ENCODE measurements at regions not wholly inside any gene's neighbourhood (a gene's known extent, or its start where the extent isn't known, plus 50 kb on each side); places are given as distances from the start of the nearest gene placed in this dataset.

DNA sequence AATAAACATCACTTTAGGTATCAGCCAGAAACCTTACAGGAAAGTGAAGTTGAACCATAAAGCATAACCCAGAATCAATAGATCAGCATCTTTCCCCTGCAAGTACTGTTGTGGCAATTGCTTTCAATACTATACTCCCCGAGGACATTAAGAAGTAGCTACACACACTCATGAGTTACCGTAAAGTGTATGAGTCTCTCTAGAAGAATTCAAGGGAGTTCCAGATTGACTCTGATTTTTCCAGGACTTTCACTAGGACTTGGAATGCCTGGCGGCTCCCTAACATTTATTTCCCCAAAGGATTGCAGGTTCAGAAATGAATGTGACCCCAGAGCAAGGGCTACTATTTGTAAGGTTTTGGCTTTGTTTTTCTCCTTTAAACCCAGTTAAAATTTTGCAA lies 465.4 kb upstream of the MDGA2 start:
- H3K4me1 Mint-ChIP-seq, result no peaks in the 10 kb centered on the region
- peaks cover 2% of the 10 kb centered on the region for H3K9me3 Mint-ChIP-seq
- H3K27ac Mint-ChIP-seq (ENCODE audit: unreplicated experiment), result no peak overlapping the region
- no peaks in the 10 kb centered on the region for H3K27me3 Mint-ChIP-seq (ENCODE audit: low read depth)
- TF ChIP-seq CTCF (conservative IDR thresholded peaks at IDR 0.05), result no peak
- H3K36me3 Mint-ChIP-seq (ENCODE audit: low read depth), result no peaks in the 10 kb centered on the region
- no peak overlapping the region for H3K4me3 Mint-ChIP-seq
- no peak for DNase-seq (ENCODE audit: low read depth, low spot score)

DNA sequence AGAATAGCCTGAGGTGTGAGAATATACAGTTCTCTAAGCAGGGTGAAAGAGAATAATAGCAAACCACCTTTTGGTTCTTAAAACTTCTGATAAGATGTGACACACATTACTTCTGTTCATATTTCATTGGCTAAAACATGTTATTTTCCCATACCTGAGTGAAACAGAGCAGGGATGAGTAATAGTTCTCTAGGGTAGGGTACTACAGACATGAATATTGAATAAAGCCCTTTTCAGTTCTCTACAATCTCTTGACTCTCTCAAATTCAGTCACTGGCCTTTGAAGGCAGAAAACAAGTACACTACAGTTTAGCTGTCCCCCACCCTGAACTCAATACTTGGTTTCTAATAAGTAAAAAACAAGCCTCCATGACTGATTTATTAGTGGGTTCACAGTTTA lies 454.1 kb upstream of the MDGA2 start:
- no peak for DNase-seq (ENCODE audit: low read depth, low spot score)
- Mint-ChIP-seq H3K4me3 (no peak overlapping the region), H3K27ac (ENCODE audit: unreplicated experiment) (no peak overlapping the region), H3K36me3 (ENCODE audit: low read depth) (no peaks in the 10 kb centered on the region), H3K27me3 (ENCODE audit: low read depth) (no peaks in the 10 kb centered on the region), H3K4me1 (peaks cover 4% of the 10 kb centered on the region), H3K9me3 (no peaks in the 10 kb centered on the region)
- TF ChIP-seq CTCF (conservative IDR thresholded peaks at IDR 0.05), result no peak

- no peaks in the 10 kb centered on the region for H3K9me3 Mint-ChIP-seq
- H3K27me3 Mint-ChIP-seq (ENCODE audit: low read depth), result no peaks in the 10 kb centered on the region
- H3K27ac Mint-ChIP-seq (ENCODE audit: unreplicated experiment), result no peak overlapping the region
- H3K36me3 Mint-ChIP-seq (ENCODE audit: low read depth), result no peaks in the 10 kb centered on the region
- no peak overlapping the region for H3K4me3 Mint-ChIP-seq
- H3K4me1 Mint-ChIP-seq, result peaks cover 4% of the 10 kb centered on the region
- TF ChIP-seq CTCF (conservative IDR thresholded peaks at IDR 0.05), result no peak
- no peak for DNase-seq (ENCODE audit: low read depth, low spot score)
These were observed 452.3 kb upstream of the MDGA2 start for GRCh38 chr14:48127674-48128073.

DNA sequence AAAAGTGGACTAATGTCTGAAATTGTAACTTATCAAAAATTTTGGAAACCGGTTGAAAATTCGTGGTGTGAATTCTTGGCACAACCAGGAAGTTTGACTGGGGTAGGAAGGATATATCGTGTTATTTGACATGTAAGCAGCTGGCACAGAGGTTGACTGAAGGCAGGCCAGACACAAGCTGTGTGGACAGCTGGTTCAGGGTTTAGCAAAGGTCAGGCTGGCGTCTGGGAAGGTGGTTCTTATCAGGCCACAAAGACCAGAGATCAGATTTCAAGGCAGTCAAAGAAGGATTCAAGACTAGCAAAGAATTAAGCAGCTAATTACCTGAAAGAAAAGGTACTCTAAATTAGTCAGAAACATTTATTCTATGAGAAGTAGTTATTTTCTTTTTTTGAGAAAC lies 450.2 kb upstream of the MDGA2 start:
- TF ChIP-seq CTCF (conservative IDR thresholded peaks at IDR 0.05), result no peak
- DNase-seq (ENCODE audit: low read depth, low spot score), result no peak
- no peaks in the 10 kb centered on the region for H3K27me3 Mint-ChIP-seq (ENCODE audit: low read depth)
- H3K27ac Mint-ChIP-seq (ENCODE audit: unreplicated experiment), result no peak overlapping the region
- no peak overlapping the region for H3K4me3 Mint-ChIP-seq
- no peaks in the 10 kb centered on the region for H3K9me3 Mint-ChIP-seq
- H3K36me3 Mint-ChIP-seq (ENCODE audit: low read depth), result no peaks in the 10 kb centered on the region
- H3K4me1 Mint-ChIP-seq, result peaks cover 4% of the 10 kb centered on the region

GRCh38 chr14:48113713-48114112 lies 438.3 kb upstream of the MDGA2 start:
- no peak for DNase-seq (ENCODE audit: low read depth, low spot score)
- TF ChIP-seq CTCF (conservative IDR thresholded peaks at IDR 0.05), result no peak
- no peaks in the 10 kb centered on the region for H3K4me1 Mint-ChIP-seq
- H3K9me3 Mint-ChIP-seq, result no peaks in the 10 kb centered on the region
- H3K27ac Mint-ChIP-seq (ENCODE audit: unreplicated experiment), result no peak overlapping the region
- no peaks in the 10 kb centered on the region for H3K27me3 Mint-ChIP-seq (ENCODE audit: low read depth)
- H3K36me3 Mint-ChIP-seq (ENCODE audit: low read depth), result no peaks in the 10 kb centered on the region
- no peak overlapping the region for H3K4me3 Mint-ChIP-seq

DNA sequence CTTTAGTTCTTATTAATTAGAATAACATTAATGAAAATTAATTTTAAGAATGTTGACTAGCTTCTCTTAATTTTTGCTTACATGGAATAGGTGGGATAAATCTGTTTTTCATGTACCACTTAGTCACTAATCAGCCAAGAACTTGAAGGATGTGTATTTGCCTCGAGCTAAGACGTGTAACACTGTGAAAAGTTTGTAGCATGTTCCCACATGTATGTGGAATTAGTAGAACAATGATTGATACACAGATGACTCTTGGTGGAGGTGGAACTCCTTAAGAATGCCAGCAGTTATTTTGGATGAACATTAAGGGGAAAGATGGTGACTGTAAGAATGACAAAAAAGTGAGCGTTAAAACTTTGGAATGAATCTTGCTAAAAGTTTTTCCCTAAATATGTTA lies 435.7 kb upstream of the MDGA2 start:
- no peaks in the 10 kb centered on the region for H3K4me1 Mint-ChIP-seq
- no peak for DNase-seq (ENCODE audit: low read depth, low spot score)
- no peaks in the 10 kb centered on the region for H3K27me3 Mint-ChIP-seq (ENCODE audit: low read depth)
- TF ChIP-seq CTCF (conservative IDR thresholded peaks at IDR 0.05), result no peak
- H3K9me3 Mint-ChIP-seq, result no peaks in the 10 kb centered on the region
- H3K36me3 Mint-ChIP-seq (ENCODE audit: low read depth), result no peaks in the 10 kb centered on the region
- H3K27ac Mint-ChIP-seq (ENCODE audit: unreplicated experiment), result no peak overlapping the region
- no peak overlapping the region for H3K4me3 Mint-ChIP-seq
